C4-2B (cell line): ENCODE measurements at regions not wholly inside any gene's neighbourhood (a gene's known extent, or its start where the extent isn't known, plus 50 kb on each side); places are given as distances from the start of the nearest gene placed in this dataset.
A peak's percentile ranks its signal among the peaks of the same experiment; 100 is the strongest.

Experiments used
- CTCF ChIP-seq: fragments of 450-650 bp; conservative IDR thresholded peaks from 2 replicates; pipeline ENCODE4 v1.5.1; 2017; ENCODE audit warnings: mild to moderate bottlenecking
- ZFX ChIP-seq: fragments of 450-650 bp; IDR thresholded peaks from 2 replicates; pipeline ENCODE4 v1.6.1; 2017

- peak; percentile 98 for TF ChIP-seq CTCF
- no peak for TF ChIP-seq ZFX
Observed at GRCh38 chr1:869499-870244, 54.1 kb upstream of the SAMD11 start.
